PC-3 (cell line): ENCODE measurements at regions not wholly inside any gene's neighbourhood (a gene's known extent, or its start where the extent isn't known, plus 50 kb on each side); places are given as distances from the start of the nearest gene placed in this dataset.

Experiments used
- CTCF ChIP-seq: fragments of 300-600 bp; sonication (generic); conservative IDR thresholded peaks from 2 replicates; pipeline ENCODE4 v1.5.1; 2017; ENCODE audit warnings: antibody characterized with exemption, low read depth, mild to moderate bottlenecking, low read length
- EZH2 ChIP-seq: fragments of 300-600 bp; sonication (generic); IDR thresholded peaks from one replicate; pipeline ENCODE4 v1.6.1; 2017; ENCODE audit warnings: antibody characterized with exemption, mild to moderate bottlenecking, low read length; ENCODE audit not compliant: unreplicated experiment
- EZH2phosphoT487 ChIP-seq: fragments of 300-600 bp; sonication (generic); IDR thresholded peaks from 2 replicates; pipeline ENCODE4 v1.6.1; 2018; ENCODE audit warnings: mild to moderate bottlenecking, antibody characterized with exemption, low read length, borderline replicate concordance

GRCh38 chr3:104214277-104214676 is 1152.4 kb upstream of the ALCAM start:
- no peak; the same call in 1 of the 2 replicates for TF ChIP-seq CTCF
- TF ChIP-seq EZH2phosphoT487, result no peak
- no peak for TF ChIP-seq EZH2
